Fibroblast of lung (primary cell): ENCODE measurements at regions not wholly inside any gene's neighbourhood (a gene's known extent, or its start where the extent isn't known, plus 50 kb on each side); places are given as distances from the start of the nearest gene placed in this dataset.

ENCODE experiments used
- CTCF ChIP-seq, 2 donors: IDR thresholded peaks in 1 of 2; conservative IDR thresholded peaks in 1 of 2; 1 replicate in 1 of 2; 2 replicates in 1 of 2; pipeline ENCODE4 v1.5.1; 2011 to 2012; ENCODE audit warnings: low read length in 2 of 2, control low read depth in 1 of 2, inconsistent platforms in 1 of 2, low read depth in 1 of 2, mild to moderate bottlenecking in 1 of 2
- EZH2 ChIP-seq: IDR thresholded peaks from 2 replicates; pipeline ENCODE4 v1.5.1; 2012; ENCODE audit warnings: low read length, control low read depth, mild to moderate bottlenecking; ENCODE audit errors: missing control alignments

GRCh38 chr13:80778297-80778696 is 437.4 kb upstream of the SPRY2 start:
- TF ChIP-seq CTCF (conservative IDR thresholded peaks at IDR 0.05 in 1 of 2, IDR thresholded peaks at IDR 0.05 in 1 of 2; ENCODE audit: low read depth in 1 of 2, low read length in 2 of 2) (no peak), EZH2 (no peak)
